GM12878 (cell line): ENCODE measurements at regions not wholly inside any gene's neighbourhood (a gene's known extent, or its start where the extent isn't known, plus 50 kb on each side); places are given as distances from the start of the nearest gene placed in this dataset.

Experiments
- ATAC-seq: fragments of 200-7000 bp; cut with Tn5 transposase; 3 replicates; pipeline ENCODE4 v1.9.1; 2020; ENCODE audit warnings: mild to moderate bottlenecking, moderate library complexity
- BruUV-seq: library from RNA; stranded (reverse); fragments of 400-500 nt; replicated peaks from 2 replicates; lab custom pipeline; 2021; lab: Mats Ljungman, UMichigan
- CTCF ChIA-PET: fragments of 300-600 bp; sonication (Branson Sonifier 250); formaldehyde crosslinking; extraction: SDS; loops from one replicate; lab custom pipeline; 2021; ENCODE audit warnings: inconsistent platforms; lab: Yijun Ruan, JAX
- POLR2A ChIA-PET: fragments of 350-600 bp; formaldehyde crosslinking; extraction: SDS; loops from one replicate; lab custom pipeline; 2021; ENCODE audit warnings: inconsistent platforms; lab: Charles Lee
- RAD21 ChIA-PET: fragments of 300-600 bp; sonication (Branson Sonifier 250); formaldehyde crosslinking; loops from one replicate; lab custom pipeline; 2023; ENCODE audit warnings: antibody characterized with exemption; ENCODE audit not compliant: unreplicated experiment; lab: Charles Lee
- SMC1A ChIA-PET: fragments of 300-600 bp; sonication (Branson Sonifier 250); formaldehyde crosslinking; loops from one replicate; lab custom pipeline; 2023; ENCODE audit not compliant: unreplicated experiment, uncharacterized antibody; lab: Charles Lee
- DNase-seq: peaks from one replicate; pipeline ENCODE4 v3.0.0-alpha.2; 2011; ENCODE audit warnings: low read depth, low spot score
- FAIRE-seq: peaks from 3 replicates; lab custom pipeline; 2011; peaks lifted over from hg19 to GRCh38; lab: Jason Lieb, UNC
- H2AFZ ChIP-seq: 2 replicates; pipeline ENCODE4 v1.6.0; 2011; ENCODE audit warnings: low read depth, low read length, control low read depth; ENCODE audit not compliant: control insufficient read depth
- H3K27ac ChIP-seq: 2 replicates; pipeline ENCODE4 v1.5.1; 2011; ENCODE audit warnings: control low read depth; ENCODE audit not compliant: control insufficient read depth, insufficient read depth
- H3K27me3 ChIP-seq, 2 experiments: replicated peaks in 1 of 2; 2 replicates each; pipeline versions ENCODE4 v1.6.0 to v1.6.1; 2011; ENCODE audit warnings: low read length in 1 of 2; ENCODE audit not compliant: control insufficient read depth in 2 of 2, insufficient read depth in 2 of 2
- H3K36me3 ChIP-seq, 2 experiments: 2 replicates each; pipeline ENCODE4 v1.5.1; 2011; ENCODE audit warnings: low read length in 1 of 2; ENCODE audit not compliant: control insufficient read depth in 2 of 2, insufficient read depth in 2 of 2
- H3K4me1 ChIP-seq: 2 replicates; pipeline ENCODE4 v1.6.1; 2011; ENCODE audit warnings: mild to moderate bottlenecking, low read length, moderate library complexity, mixed read lengths; ENCODE audit not compliant: control insufficient read depth, insufficient read depth
- H3K4me2 ChIP-seq: 2 replicates; pipeline ENCODE4 v1.6.0; 2011; ENCODE audit warnings: control low read depth; ENCODE audit not compliant: control insufficient read depth, insufficient read depth
- H3K4me3 ChIP-seq: fragments of 200-600 bp; sonication (generic); 2 replicates; pipeline ENCODE4 v1.5.1; 2016
- H3K79me2 ChIP-seq: 2 replicates; pipeline ENCODE4 v1.6.0; 2011; ENCODE audit warnings: low read length; ENCODE audit not compliant: control insufficient read depth, insufficient read depth
- H3K9ac ChIP-seq: 2 replicates; pipeline ENCODE4 v1.8.0; 2011; ENCODE audit warnings: low read length, control low read depth, mixed read lengths; ENCODE audit not compliant: control insufficient read depth, insufficient read depth
- H3K9me3 ChIP-seq: replicated peaks from 3 replicates; pipeline ENCODE4 v1.5.1; 2011; ENCODE audit warnings: mild to moderate bottlenecking, low read length; ENCODE audit not compliant: control insufficient read depth, insufficient read depth
- H4K20me1 ChIP-seq: 2 replicates; pipeline ENCODE4 v1.6.0; 2011; ENCODE audit not compliant: control insufficient read depth, insufficient read depth
- CREB1 ChIP-seq: IDR thresholded peaks from 2 replicates; pipeline ENCODE4 v1.6.1; 2012; ENCODE audit warnings: low read depth, mild to moderate bottlenecking, inconsistent platforms
- JUNB ChIP-seq: IDR thresholded peaks from 2 replicates; pipeline ENCODE4 v1.6.1; 2016; ENCODE audit warnings: antibody characterized with exemption, mild to moderate bottlenecking
- KLF5 ChIP-seq: fragments of 450-650 bp; IDR thresholded peaks from 2 replicates; pipeline ENCODE4 v1.6.1; 2014; ENCODE audit warnings: mild to moderate bottlenecking; ENCODE audit not compliant: partially characterized antibody
- MEF2A ChIP-seq: IDR thresholded peaks from 2 replicates; pipeline ENCODE4 v1.6.1; 2011; ENCODE audit warnings: low read depth, mild to moderate bottlenecking, low read length, moderate library complexity; ENCODE audit not compliant: insufficient read depth
- MLLT1 ChIP-seq: fragments of 450-650 bp; IDR thresholded peaks from 2 replicates; pipeline ENCODE4 v1.6.1; 2016; ENCODE audit warnings: mild to moderate bottlenecking
- MTA2 ChIP-seq: fragments of 450-650 bp; IDR thresholded peaks from 2 replicates; pipeline ENCODE4 v1.6.1; 2016; ENCODE audit warnings: low read depth, mild to moderate bottlenecking, moderate library complexity
- RAD21 ChIP-seq: IDR thresholded peaks from 2 replicates; pipeline ENCODE4 v1.6.1; 2011; ENCODE audit warnings: mild to moderate bottlenecking, low read depth, low read length, moderate library complexity; ENCODE audit not compliant: insufficient read depth
- RAD51 ChIP-seq: fragments of 450-650 bp; IDR thresholded peaks from 2 replicates; pipeline ENCODE4 v1.6.1; 2016; ENCODE audit warnings: moderate library complexity, mild to moderate bottlenecking, inconsistent platforms
- SPI1 ChIP-seq: IDR thresholded peaks from 2 replicates; pipeline ENCODE4 v1.6.1; 2011; ENCODE audit warnings: low read depth, mild to moderate bottlenecking, low read length, moderate library complexity, borderline replicate concordance; ENCODE audit not compliant: insufficient read depth
- ZBED1 ChIP-seq: IDR thresholded peaks from 2 replicates; pipeline ENCODE4 v1.6.1; 2016; ENCODE audit warnings: borderline replicate concordance
- ZSCAN29 ChIP-seq: fragments of 450-650 bp; IDR thresholded peaks from 2 replicates; pipeline ENCODE4 v1.6.1; 2017; ENCODE audit warnings: mild to moderate bottlenecking, moderate library complexity
- WGBS: methylation state at CpG from one replicate; pipeline ENCODE4 v1.1.6; 2016; ENCODE audit warnings: low lambda C conversion rate; ENCODE audit not compliant: insufficient replicate concordance, insufficient coverage; ENCODE audit errors: missing lambda C conversion rate; 5-methylcytosine and 5-hydroxymethylcytosine counted together
- in situ Hi-C: fragments of 300-500 bp; cut with MboI; formaldehyde crosslinking; loops from 9 replicates; pipeline ENCODE4 v1.14.3; 2018; ENCODE audit warnings: mixed read lengths
- intact Hi-C: fragments of 100-400 bp; cut with micrococcal nuclease; formaldehyde crosslinking; loops from one replicate; pipeline ENCODE4 v1.14.2; 2022; ENCODE audit not compliant: unreplicated experiment

GRCh38 chr2:122267947-122268346 is 512.5 kb downstream of the TSN start:
- ATAC-seq, result no peak
- FAIRE-seq, result no peak
- no peak overlapping the region for H3K4me2 ChIP-seq
- H3K9me3 ChIP-seq, result no peaks in the 10 kb centered on the region
- TF ChIP-seq MLLT1 (no peak), MTA2 (no peak), JUNB (no peak), ZSCAN29 (no peak), KLF5 (no peak), ZBED1 (no peak), RAD21 (no peak), SPI1 (no peak), CREB1 (no peak), RAD51 (no peak), MEF2A (no peak)
- TF ChIP-seq, all 136 proteins: peak for 0
- RAD21 ChIA-PET, result no interaction called here
- SMC1A ChIA-PET, result no interaction called here
- no TSS peak for BruUV-seq
- DNase-seq, result no peak
- Histone ChIP-seq H3K9ac (no peak overlapping the region), H3K79me2 (no peaks in the 10 kb centered on the region), H3K4me1 (no peaks in the 10 kb centered on the region), H3K27ac (no peak overlapping the region), H3K4me3 (no peak overlapping the region), H2AFZ (no peak overlapping the region), H4K20me1 (no peaks in the 10 kb centered on the region), H3K36me3 (no peaks in the 10 kb centered on the region), H3K27me3 (no peaks in the 10 kb centered on the region)
- intact Hi-C loops, result no loop called here
- POLR2A ChIA-PET, result no interaction called here
- in situ Hi-C loops, result no loop called here
- 25% methylated on average over 5 of the region's 5 CpGs for WGBS
- CTCF ChIA-PET, result no interaction called here
